Right renal pelvis (tissue), 4 donors: ENCODE measurements at regions not wholly inside any gene's neighbourhood (a gene's known extent, or its start where the extent isn't known, plus 50 kb on each side); places are given as distances from the start of the nearest gene placed in this dataset.

Experiments
- DNase-seq, 4 donors: peaks; one replicate each; pipeline ENCODE4 v3.0.0-alpha.2; 2013; ENCODE audit warnings: low read depth in 4 of 4, low spot score in 3 of 4, missing footprints in 1 of 4

- no peak for DNase-seq
These were observed 109.4 kb upstream of the SSTR1 start for GRCh38 chr14:38098074-38098836.

- no peak for DNase-seq
These were observed 106.0 kb upstream of the SSTR1 start for GRCh38 chr14:38101679-38102078.

GRCh38 chr14:38103542-38104225 is 104.0 kb upstream of the SSTR1 start:
- DNase-seq, result no peak

GRCh38 chr14:38105106-38105702 is 102.5 kb upstream of the SSTR1 start:
- DNase-seq, result no peak

- no peak for DNase-seq
These were observed 100.5 kb upstream of the SSTR1 start for GRCh38 chr14:38107216-38107631.

- DNase-seq, result no peak
These were observed 99.0 kb upstream of the SSTR1 start for GRCh38 chr14:38108681-38109080.

- DNase-seq, result no peak
These were observed 97.4 kb upstream of the SSTR1 start for GRCh38 chr14:38110258-38110657.

- DNase-seq, result no peak
These were observed 96.7 kb upstream of the SSTR1 start for GRCh38 chr14:38111046-38111445.

- DNase-seq, result no peak
These were observed 94.2 kb upstream of the SSTR1 start for GRCh38 chr14:38113546-38113945.

- no peak for DNase-seq
These were observed 90.8 kb upstream of the SSTR1 start for GRCh38 chr14:38116895-38117294.

- no peak for DNase-seq
These were observed 87.6 kb upstream of the SSTR1 start for GRCh38 chr14:38120109-38120508.

GRCh38 chr14:38121320-38122020 is 86.2 kb upstream of the SSTR1 start:
- no peak for DNase-seq

GRCh38 chr14:38122241-38122640 is 85.5 kb upstream of the SSTR1 start:
- DNase-seq, result no peak

- no peak for DNase-seq
These were observed 83.2 kb upstream of the SSTR1 start for GRCh38 chr14:38124506-38124905.

GRCh38 chr14:38125481-38126037 is 82.1 kb upstream of the SSTR1 start:
- peak; percentile 22 to 53 (median 36) for DNase-seq

GRCh38 chr14:38127356-38127755 is 80.3 kb upstream of the SSTR1 start:
- no peak for DNase-seq

GRCh38 chr14:38127784-38128183 is 79.9 kb upstream of the SSTR1 start:
- no peak for DNase-seq

GRCh38 chr14:38128640-38129039 is 79.1 kb upstream of the SSTR1 start:
- no peak for DNase-seq

- DNase-seq, result no peak
These were observed 78.5 kb upstream of the SSTR1 start for GRCh38 chr14:38129192-38129591.

GRCh38 chr14:38129705-38130104 is 78.0 kb upstream of the SSTR1 start:
- no peak for DNase-seq
